Retina (tissue), 1 donor: ENCODE measurements at regions not wholly inside any gene's neighbourhood (a gene's known extent, or its start where the extent isn't known, plus 50 kb on each side); places are given as distances from the start of the nearest gene placed in this dataset.
A peak's percentile ranks its signal among the peaks of the same experiment; 100 is the strongest.

Experiments
- DNase-seq: peaks from one replicate; pipeline ENCODE4 v3.0.0-alpha.2; 2016

- no peak for DNase-seq
These were observed 1475.2 kb downstream of the TBC1D22A start for GRCh38 chr22:48237466-48238283.

GRCh38 chr22:48236261-48236660 is 1473.8 kb downstream of the TBC1D22A start:
- DNase-seq = no peak

GRCh38 chr22:48235744-48236143 is 1473.3 kb downstream of the TBC1D22A start:
- no peak for DNase-seq

- DNase-seq = no peak
These were observed 1471.6 kb downstream of the TBC1D22A start for GRCh38 chr22:48234011-48234410.

GRCh38 chr22:48233586-48233985 is 1471.1 kb downstream of the TBC1D22A start:
- no peak for DNase-seq

- no peak for DNase-seq
These were observed 1466.0 kb downstream of the TBC1D22A start for GRCh38 chr22:48228468-48228867.

- no peak for DNase-seq
These were observed 1465.0 kb downstream of the TBC1D22A start for GRCh38 chr22:48227341-48228018.

- DNase-seq = no peak
These were observed 1463.9 kb downstream of the TBC1D22A start for GRCh38 chr22:48226026-48227013.

- DNase-seq = no peak
These were observed 1461.9 kb downstream of the TBC1D22A start for GRCh38 chr22:48224332-48224731.

GRCh38 chr22:48223488-48224190 is 1461.2 kb downstream of the TBC1D22A start:
- no peak for DNase-seq

- DNase-seq = no peak
These were observed 1460.5 kb downstream of the TBC1D22A start for GRCh38 chr22:48222742-48223487.

GRCh38 chr22:48218889-48219420 is 1456.5 kb downstream of the TBC1D22A start:
- DNase-seq = no peak

GRCh38 chr22:48217596-48217995 is 1455.1 kb downstream of the TBC1D22A start:
- DNase-seq = no peak

- DNase-seq = no peak
These were observed 1450.3 kb downstream of the TBC1D22A start for GRCh38 chr22:48212727-48213126.

GRCh38 chr22:48210812-48211211 is 1448.4 kb downstream of the TBC1D22A start:
- DNase-seq = no peak

- peak; percentile 70 for DNase-seq
These were observed 1447.7 kb downstream of the TBC1D22A start for GRCh38 chr22:48210198-48210580.

GRCh38 chr22:48209473-48210197 is 1447.2 kb downstream of the TBC1D22A start:
- no peak for DNase-seq

- DNase-seq = no peak
These were observed 1446.4 kb downstream of the TBC1D22A start for GRCh38 chr22:48208894-48209293.

- no peak for DNase-seq
These were observed 1445.6 kb downstream of the TBC1D22A start for GRCh38 chr22:48207919-48208535.

- DNase-seq = no peak
These were observed 1443.3 kb downstream of the TBC1D22A start for GRCh38 chr22:48205790-48206189.
